A549 (cell line): ENCODE measurements at regions not wholly inside any gene's neighbourhood (a gene's known extent, or its start where the extent isn't known, plus 50 kb on each side); places are given as distances from the start of the nearest gene placed in this dataset.

Experiments
- CTCF ChIP-seq: fragments of >200 bp; sonication (Bioruptor Twin); formaldehyde crosslinking; IDR thresholded peaks from 3 replicates; pipeline ENCODE4 v1.5.1; 2016
- HDAC2 ChIP-seq: fragments of 200-600 bp; sonication (generic); IDR thresholded peaks from 2 replicates; pipeline ENCODE4 v1.6.1; 2016
- JUNB ChIP-seq: fragments of >200 bp; sonication (Bioruptor Twin); formaldehyde crosslinking; IDR thresholded peaks from 2 replicates; pipeline ENCODE4 v1.6.1; 2016
- MAX ChIP-seq: IDR thresholded peaks from 2 replicates; pipeline ENCODE4 v1.6.1; 2012
- MAZ ChIP-seq: fragments of 150-350 bp; IDR thresholded peaks from 2 replicates; pipeline ENCODE4 v1.6.1; 2014; ENCODE audit warnings: antibody characterized with exemption, low read depth, low read length, borderline replicate concordance
- MYC ChIP-seq: IDR thresholded peaks from 2 replicates; pipeline ENCODE4 v1.6.1; 2012; ENCODE audit warnings: mild to moderate bottlenecking, inconsistent platforms, low read length, improper control_type of control experiment, borderline replicate concordance
- POLR2A ChIP-seq: IDR thresholded peaks from 2 replicates; pipeline ENCODE4 v1.6.1; 2012; ENCODE audit warnings: mild to moderate bottlenecking, low read length
- RAD21 ChIP-seq, 2 experiments: fragments of >200 bp in 1 of 2; sonication (Bioruptor Twin) in 1 of 2; formaldehyde crosslinking in 1 of 2; IDR thresholded peaks in 1 of 2; conservative IDR thresholded peaks in 1 of 2; 2 replicates in 1 of 2; 3 replicates in 1 of 2; pipeline ENCODE4 v1.6.1; 2012 to 2018; ENCODE audit warnings: inconsistent platforms in 1 of 2
- RFX5 ChIP-seq: fragments of 450-650 bp; IDR thresholded peaks from 2 replicates; pipeline ENCODE4 v1.7.1; 2014; ENCODE audit warnings: antibody characterized with exemption, mild to moderate bottlenecking, moderate library complexity
- SMC3 ChIP-seq: fragments of >200 bp; sonication (Bioruptor Twin); formaldehyde crosslinking; IDR thresholded peaks from 3 replicates; pipeline ENCODE4 v1.6.1; 2018; ENCODE audit warnings: inconsistent platforms
- TP53 ChIP-seq: fragments of 250-450 bp; sonication (Bioruptor Pico); IDR thresholded peaks from 2 replicates; pipeline ENCODE4 v1.5.0; 2021; ENCODE audit warnings: mild to moderate bottlenecking, moderate library complexity

- no peak for TF ChIP-seq RFX5
- TF ChIP-seq HDAC2 = no peak
- no peak for TF ChIP-seq CTCF
- TF ChIP-seq POLR2A = no peak
- TF ChIP-seq MYC = no peak
- TF ChIP-seq MAX = no peak
- no peak for TF ChIP-seq SMC3
- TF ChIP-seq JUNB = no peak
- no peak for TF ChIP-seq MAZ
- no peak for TF ChIP-seq RAD21 (conservative IDR thresholded peaks at IDR 0.05 in 1 of 2, IDR thresholded peaks at IDR 0.05 in 1 of 2)
- TF ChIP-seq TP53 (CRISPR knock-in tag) = no peak
Observed at GRCh38 chr5:18091142-18091541, 456.9 kb downstream of the TAF11L14 start.
